GM21786 (cell line): ENCODE measurements at regions not wholly inside any gene's neighbourhood (a gene's known extent, or its start where the extent isn't known, plus 50 kb on each side); places are given as distances from the start of the nearest gene placed in this dataset.

Experiments
- ATAC-seq: cut with Tn5 transposase; IDR thresholded peaks from one replicate; pipeline ENCODE4 v1.9.1; 2021; ENCODE audit not compliant: unreplicated experiment

GRCh38 chr4:142960867-142961644, 115.0 kb upstream of the INPP4B start:
- no peak for ATAC-seq

GRCh38 chr4:142961866-142962265, 115.8 kb upstream of the INPP4B start:
- peak; percentile 69 for ATAC-seq

DNA sequence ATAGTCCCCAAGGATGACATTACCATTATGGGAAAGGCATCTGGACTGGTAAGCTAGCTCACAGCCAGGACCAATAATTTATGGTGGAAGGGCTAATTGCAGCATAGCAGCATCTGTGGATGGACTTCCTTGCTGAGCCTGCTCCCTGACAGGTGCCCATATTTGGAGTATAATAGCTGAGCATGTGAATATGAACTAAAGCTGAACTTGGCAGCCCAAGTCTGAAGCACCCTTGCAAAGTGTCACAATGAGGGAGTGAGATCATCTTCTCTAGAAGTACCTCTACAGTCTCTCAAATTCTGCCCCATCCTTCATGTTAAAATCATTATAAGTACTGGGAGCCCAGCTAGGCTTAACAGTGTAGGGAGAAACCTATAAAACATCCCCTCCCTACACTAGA, 128.2 kb upstream of the INPP4B start:
- ATAC-seq = no peak

GRCh38 chr4:142975618-142976017, 129.5 kb upstream of the INPP4B start:
- ATAC-seq = no peak

DNA sequence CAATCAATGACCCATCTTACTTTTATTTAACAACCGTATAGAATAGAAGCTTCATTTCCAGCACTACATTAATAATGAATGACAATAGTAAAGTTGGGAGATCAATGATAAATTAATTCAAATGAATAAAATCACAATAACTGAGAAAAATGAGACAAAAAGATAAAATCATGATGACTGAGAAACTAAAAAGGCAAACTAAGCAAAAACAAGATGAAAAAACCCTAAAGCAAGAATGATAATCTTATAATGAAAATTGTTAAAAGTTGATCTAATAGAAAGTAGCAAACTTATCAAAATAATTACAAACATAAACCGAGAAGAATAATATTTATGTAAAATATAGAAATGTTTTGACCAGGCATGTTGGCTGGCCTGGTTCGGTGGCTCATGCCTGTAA, 130.4 kb upstream of the INPP4B start:
- ATAC-seq = no peak

DNA sequence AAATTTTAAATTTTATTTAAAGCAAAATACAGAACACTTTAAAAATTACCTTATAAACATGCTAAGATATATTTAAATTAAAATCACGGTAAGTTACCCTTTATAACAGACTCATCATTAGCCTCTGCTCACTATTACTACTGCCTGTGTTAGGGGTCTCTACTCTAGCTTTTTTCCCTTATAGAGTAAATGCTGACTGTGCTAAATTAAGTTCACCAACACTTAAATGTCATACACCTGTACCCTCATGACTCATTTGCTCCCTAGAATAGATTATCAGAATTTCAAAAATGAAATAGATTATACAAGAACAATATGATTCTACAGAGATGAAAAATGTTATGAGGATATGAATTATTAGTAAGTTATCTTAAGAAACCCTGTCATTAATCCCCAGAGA, 131.1 kb upstream of the INPP4B start:
- no peak for ATAC-seq

GRCh38 chr4:142983065-142983464, 137.0 kb upstream of the INPP4B start:
- ATAC-seq = no peak

- ATAC-seq = no peak
Observed at GRCh38 chr4:142983589-142983988, 137.5 kb upstream of the INPP4B start.

GRCh38 chr4:142984871-142985585, 138.9 kb upstream of the INPP4B start:
- no peak for ATAC-seq

- no peak for ATAC-seq
Observed at GRCh38 chr4:143016171-143016570, 168.5 kb upstream of the USP38 start.

DNA sequence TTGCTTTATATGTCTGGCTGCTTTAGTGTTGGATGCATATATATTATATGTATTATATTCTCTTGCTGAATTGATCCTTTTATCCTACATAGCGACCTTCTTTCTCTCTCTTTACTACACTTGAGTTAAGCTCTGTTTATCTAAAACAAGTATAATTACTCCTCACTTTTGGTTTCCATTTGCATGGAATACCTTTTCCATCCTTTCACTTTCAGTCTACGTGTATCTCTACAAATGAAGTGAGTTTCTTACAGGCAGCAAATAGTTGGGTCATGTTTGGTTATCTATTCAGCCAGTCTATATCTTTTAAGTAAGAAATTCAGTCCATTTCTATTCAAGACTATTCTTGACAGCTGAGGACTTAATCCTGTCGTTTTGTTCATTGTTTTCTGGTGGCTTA, 167.5 kb upstream of the USP38 start:
- no peak for ATAC-seq

DNA sequence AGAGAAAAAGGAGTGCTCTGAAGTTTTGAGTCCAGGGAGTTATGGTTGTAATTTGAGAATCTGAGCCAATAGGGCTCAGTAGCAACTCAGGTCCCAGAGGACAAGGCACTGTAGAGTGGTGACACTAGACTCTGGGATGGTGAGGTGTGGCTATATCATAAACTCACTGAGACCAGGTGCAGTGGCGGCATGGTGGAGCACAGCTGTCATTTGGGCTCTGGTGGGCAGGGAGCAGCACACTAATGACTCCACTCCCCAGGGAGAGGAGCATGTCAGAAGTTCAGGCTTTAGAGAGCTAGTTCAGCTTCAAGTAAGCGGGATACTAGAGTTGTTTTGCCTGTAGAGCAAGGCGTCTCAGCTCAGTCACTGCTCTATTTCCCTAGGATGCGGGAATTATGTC, 165.4 kb upstream of the USP38 start:
- ATAC-seq = no peak

- peak; percentile 74 for ATAC-seq
Observed at GRCh38 chr4:143021384-143021783, 163.3 kb upstream of the USP38 start.

DNA sequence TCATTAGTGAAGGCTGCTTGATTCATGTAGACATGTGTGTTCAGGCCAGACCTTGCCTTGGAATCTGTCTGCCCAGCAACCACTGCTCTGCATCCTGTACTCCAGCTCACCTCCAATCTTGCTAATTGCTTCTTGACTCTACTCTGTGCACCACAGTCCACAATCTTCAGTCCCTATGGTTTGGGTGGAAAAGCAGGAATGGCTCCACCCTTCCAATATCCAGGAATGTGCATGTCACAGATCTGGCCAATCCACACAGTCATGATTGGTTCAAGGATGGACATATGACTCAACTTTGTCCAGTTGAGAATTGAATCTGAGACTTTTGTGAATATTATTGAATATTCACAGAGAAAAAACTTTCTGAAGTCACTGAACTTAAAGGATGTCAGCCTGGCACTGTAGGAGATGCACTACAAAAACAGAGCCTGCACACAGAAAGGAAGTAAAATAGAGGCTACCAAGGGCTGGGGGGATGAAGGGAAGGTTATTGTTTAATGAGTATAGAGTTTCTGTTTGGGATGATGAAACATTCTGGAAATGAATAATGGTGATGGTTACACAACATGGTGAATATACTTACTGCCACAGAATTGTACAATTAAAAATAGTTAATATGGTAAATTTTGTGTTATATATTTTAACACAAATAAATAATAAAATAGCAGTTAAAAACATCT, 161.3 kb upstream of the USP38 start:
- peak; percentile 22 for ATAC-seq

GRCh38 chr4:143025081-143025704, 159.5 kb upstream of the USP38 start:
- ATAC-seq = peak; percentile 45

DNA sequence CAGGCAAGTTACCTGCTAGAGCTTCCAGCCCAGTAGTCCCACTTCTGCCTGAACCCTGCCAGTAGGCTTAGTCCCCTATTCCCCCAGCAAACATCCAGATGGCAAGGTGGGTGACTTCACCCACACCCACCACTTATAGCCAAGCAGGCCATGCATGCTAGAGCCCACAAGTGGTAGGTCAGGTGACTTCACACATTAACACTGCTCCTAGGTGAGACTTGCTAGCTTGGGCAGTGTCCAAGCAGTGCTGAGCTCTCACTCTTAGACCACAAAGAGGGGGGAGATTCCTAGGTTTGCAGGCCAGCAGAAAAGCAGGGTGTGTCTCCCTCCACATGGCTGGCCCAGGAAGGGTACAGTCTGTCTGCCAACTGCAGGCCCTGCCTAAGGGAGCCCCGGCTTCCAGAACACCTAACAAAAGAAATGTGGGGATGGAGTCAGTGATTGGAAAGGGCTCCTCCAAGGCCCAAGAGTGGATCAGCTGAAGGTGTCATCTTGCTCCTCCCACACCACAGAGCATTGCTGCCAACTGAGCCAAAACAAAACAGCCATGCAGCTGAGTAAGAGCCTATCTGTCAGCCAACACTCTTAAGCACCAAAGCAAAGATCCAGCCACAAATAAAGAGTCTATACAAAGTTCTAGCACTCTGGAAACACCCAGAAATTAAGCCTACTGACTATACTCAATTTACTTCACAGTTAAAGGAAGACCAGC, 158.1 kb upstream of the USP38 start:
- ATAC-seq = no peak

GRCh38 chr4:143035661-143036060, 149.1 kb upstream of the USP38 start:
- no peak for ATAC-seq

- no peak for ATAC-seq
Observed at GRCh38 chr4:143036443-143036842, 148.3 kb upstream of the USP38 start.

DNA sequence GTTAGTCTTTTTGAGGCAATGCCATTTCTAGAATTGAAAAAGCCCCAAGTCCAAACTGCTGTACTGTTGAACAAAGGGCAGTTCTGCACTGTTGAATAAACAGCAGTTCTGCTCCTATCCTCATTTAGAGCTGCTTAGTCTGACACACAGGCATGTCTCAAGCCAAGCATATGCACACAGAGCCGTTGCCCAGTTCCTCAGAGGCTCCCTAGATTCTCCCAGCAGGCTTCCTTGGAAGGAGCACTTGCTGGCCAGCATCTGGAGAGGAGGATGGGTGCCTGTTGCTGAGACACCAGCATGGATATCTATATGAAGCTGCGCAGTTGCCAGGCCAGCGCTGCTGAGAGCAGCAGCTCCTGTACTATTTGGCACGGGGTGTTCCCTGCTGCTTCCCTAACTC, 138.3 kb upstream of the USP38 start:
- no peak for ATAC-seq

DNA sequence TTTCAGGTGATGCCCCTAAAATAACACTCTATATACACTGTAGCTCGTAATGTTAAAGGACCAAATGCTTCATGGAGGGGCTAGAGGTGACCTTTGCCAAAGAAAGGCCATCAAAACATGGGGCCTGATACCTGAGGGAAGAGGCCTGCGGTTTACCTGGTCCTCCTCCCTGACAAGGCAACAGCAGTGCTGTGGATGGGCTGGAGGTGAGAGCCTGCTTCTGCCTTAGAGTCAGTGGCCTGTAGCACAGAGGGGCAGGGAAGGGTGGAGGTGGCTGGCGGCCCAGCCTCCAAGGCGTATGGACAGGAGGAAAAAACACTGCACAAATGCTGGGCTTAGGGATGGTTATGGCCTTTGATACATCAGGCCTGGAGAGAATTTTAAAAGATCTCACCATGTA, 137.8 kb upstream of the USP38 start:
- no peak for ATAC-seq

GRCh38 chr4:143054971-143055370, 129.7 kb upstream of the USP38 start:
- no peak for ATAC-seq
